NB4 (cell line): ENCODE measurements at regions not wholly inside any gene's neighbourhood (a gene's known extent, or its start where the extent isn't known, plus 50 kb on each side); places are given as distances from the start of the nearest gene placed in this dataset.

ENCODE experiments used
- DNase-seq: peaks from one replicate; pipeline ENCODE4 v3.0.0; 2010; ENCODE audit warnings: low read depth
- H3K4me3 ChIP-seq: one replicate; pipeline ENCODE4 v1.5.1; 2011; ENCODE audit warnings: mild to moderate bottlenecking, low read depth, low read length, moderate library complexity
- MYC ChIP-seq: IDR thresholded peaks from 2 replicates; pipeline ENCODE4 v1.6.1; 2011; ENCODE audit warnings: low read depth, low read length
- POLR2A ChIP-seq: IDR thresholded peaks from 2 replicates; pipeline ENCODE4 v1.6.1; 2011; ENCODE audit warnings: mild to moderate bottlenecking; ENCODE audit not compliant: insufficient read length; ENCODE audit errors: extremely low read depth
- TF ChIP-seq, protein P1 (sequence below): IDR thresholded peaks from one replicate; pipeline ENCODE4 v1.5.1; 2012; ENCODE audit warnings: low read depth, low read length
- TF ChIP-seq, protein P2 (sequence below): IDR thresholded peaks from 2 replicates; pipeline ENCODE4 v1.6.1; 2011; ENCODE audit warnings: low read depth, low read length

DNA sequence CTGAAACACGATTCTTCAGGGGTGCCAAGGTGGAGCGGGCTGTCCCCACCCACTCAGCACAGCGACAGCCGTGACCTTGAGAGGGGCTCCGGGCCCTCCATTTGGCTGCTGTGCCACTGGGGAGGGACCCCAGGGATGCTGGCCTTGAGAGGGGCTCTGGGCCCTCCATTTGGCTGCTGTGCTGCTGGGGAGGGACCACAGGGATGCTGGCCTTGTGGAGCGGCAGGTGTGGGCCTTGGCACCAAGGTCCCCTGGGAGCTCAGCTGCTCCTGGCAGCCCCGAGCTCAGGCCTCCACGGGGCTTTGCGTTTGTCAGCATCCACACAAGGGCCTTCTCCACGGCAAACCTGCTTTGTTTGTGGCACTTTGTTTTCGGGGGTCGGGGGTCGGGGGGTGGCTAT lies 137.6 kb upstream of the LPCAT1 start:
- no peak overlapping the region for H3K4me3 ChIP-seq
- DNase-seq = no peak
- TF ChIP-seq MYC = no peak
- TF ChIP-seq, protein P1, sequence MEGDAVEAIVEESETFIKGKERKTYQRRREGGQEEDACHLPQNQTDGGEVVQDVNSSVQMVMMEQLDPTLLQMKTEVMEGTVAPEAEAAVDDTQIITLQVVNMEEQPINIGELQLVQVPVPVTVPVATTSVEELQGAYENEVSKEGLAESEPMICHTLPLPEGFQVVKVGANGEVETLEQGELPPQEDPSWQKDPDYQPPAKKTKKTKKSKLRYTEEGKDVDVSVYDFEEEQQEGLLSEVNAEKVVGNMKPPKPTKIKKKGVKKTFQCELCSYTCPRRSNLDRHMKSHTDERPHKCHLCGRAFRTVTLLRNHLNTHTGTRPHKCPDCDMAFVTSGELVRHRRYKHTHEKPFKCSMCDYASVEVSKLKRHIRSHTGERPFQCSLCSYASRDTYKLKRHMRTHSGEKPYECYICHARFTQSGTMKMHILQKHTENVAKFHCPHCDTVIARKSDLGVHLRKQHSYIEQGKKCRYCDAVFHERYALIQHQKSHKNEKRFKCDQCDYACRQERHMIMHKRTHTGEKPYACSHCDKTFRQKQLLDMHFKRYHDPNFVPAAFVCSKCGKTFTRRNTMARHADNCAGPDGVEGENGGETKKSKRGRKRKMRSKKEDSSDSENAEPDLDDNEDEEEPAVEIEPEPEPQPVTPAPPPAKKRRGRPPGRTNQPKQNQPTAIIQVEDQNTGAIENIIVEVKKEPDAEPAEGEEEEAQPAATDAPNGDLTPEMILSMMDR = no peak
- TF ChIP-seq, protein P2, sequence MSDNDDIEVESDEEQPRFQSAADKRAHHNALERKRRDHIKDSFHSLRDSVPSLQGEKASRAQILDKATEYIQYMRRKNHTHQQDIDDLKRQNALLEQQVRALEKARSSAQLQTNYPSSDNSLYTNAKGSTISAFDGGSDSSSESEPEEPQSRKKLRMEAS = no peak
- no peak for TF ChIP-seq POLR2A

DNA sequence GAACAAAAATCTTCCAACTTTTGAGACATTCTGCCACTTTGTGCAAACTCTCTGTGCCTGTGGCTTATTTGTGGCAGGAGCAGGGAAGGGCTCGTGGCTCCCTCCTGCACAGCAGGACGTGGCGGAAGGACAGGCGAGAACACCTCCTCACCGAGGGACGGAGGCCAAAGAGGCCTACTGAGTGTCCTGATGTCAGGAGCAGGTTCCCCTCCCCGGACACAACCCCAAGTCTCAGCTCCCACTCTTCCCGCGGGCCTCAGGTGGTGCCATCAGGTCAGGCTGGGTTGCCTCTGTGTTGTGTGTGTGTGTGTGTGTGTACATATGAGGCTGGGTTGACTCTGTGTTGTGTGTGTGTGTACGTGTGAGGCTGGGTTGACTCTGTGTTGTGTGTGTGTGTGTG lies 136.8 kb upstream of the LPCAT1 start:
- no peak for DNase-seq
- no peak overlapping the region for H3K4me3 ChIP-seq
- TF ChIP-seq, protein P1 = no peak
- TF ChIP-seq MYC = no peak
- TF ChIP-seq POLR2A = no peak
- TF ChIP-seq, protein P2 = no peak

DNA sequence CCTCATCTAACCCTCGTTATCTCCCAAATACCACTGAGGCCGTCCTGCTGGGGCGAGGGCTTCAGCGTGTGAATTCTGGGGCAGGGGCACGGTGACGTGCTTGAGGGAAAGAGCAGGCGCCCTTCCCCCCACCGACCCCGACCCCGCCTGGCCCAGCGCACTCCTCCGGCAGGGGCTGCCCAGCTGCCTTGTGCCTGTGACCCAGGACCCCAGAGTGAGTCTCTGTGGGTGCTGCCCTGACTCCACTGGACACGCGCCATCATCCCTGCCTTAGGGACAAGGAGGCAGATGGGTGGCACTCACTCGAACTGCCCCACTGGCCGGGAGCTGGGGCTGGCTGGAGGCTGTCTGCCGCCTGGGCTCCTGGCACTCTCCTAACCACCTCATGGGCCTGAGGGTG lies 136.2 kb upstream of the LPCAT1 start:
- TF ChIP-seq POLR2A (no peak), MYC (no peak)
- TF ChIP-seq, protein P1 = no peak
- TF ChIP-seq, protein P2 = no peak
- no peak overlapping the region for H3K4me3 ChIP-seq
- no peak for DNase-seq

DNA sequence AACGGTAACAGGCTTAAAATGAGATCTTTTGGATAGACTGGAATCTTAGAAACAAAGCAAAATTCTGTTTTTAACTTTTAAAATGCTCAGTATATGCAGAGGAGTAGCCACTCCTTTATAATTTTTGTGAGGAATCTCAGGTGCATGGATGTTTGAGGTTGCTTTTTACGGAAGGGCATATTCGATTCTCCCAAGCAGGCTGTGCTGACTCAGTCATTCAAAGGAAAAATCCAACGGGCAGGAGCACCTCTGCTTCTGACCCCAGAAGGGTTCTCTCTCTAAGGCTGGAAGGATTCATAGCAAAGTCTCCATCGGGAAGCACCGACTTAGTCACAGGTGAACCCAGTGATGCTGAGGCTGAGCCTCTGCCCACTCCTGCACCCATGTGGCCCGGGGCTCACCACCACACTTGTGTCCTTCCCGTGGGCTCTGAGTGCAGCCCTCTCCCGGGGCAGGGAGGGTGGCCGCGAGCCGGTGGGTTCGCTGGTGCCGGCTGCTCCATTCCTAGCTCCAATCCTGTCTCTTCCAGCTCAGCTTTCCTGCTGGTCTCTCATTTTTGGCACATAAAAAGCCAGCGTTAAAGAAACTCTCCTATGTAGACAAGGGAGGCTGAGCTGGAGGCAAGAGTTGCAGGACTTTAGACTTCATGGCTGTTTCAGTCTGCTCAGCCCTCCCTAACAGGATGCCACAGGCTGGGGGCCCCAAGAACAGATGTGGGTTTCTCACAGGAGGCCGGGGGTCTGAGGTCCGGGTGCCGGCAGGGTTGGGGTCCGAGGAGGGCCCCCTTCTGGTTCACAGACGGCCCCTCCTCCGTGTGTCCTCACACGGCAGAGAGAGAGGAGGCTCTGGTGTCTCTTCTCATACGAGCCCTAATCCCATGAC lies 135.6 kb upstream of the LPCAT1 start:
- TF ChIP-seq, protein P1 = no peak
- TF ChIP-seq POLR2A = no peak
- TF ChIP-seq MYC = no peak
- DNase-seq = no peak
- H3K4me3 ChIP-seq = no peak overlapping the region

DNA sequence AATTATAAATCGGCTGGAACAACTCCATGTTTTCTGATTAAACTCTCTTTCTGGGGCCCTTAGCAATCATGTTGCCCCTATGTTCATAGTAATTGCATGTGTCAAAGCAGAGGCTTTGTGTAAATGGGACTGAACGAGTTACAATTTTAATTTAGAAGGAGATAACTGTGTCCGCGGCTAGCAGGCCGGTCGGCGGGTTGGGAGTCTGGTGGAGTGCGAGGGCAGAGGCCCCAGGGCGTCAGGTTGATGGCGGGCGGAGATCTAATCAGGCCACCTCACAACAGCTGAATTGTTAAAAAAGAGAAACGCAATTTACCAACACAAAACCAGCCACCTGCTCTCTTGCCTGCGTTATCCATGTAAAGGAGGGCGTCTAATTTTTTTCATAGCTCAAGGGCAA lies 134.9 kb upstream of the LPCAT1 start:
- no peak overlapping the region for H3K4me3 ChIP-seq
- no peak for TF ChIP-seq POLR2A
- TF ChIP-seq MYC = no peak
- TF ChIP-seq, protein P1 = no peak
- TF ChIP-seq, protein P2 = no peak
- DNase-seq = no peak
